ENCODE measurements at regions not wholly inside any gene's neighbourhood (a gene's known extent, or its start where the extent isn't known, plus 50 kb on each side); places are given as distances from the start of the nearest gene placed in this dataset.

GRCh38 chr11:109275931-109276330 is 146.1 kb upstream of the C11orf87 start:
- no peak for TF ChIP-seq CTCF (IDR thresholded peaks at IDR 0.05; ENCODE audit: extremely low read depth, insufficient read depth, missing control alignments)
- in situ Hi-C loops (cut with MboI; ENCODE audit: low pct_unique_long_range_greater_than_20kb, low sequenced_read_pairs, unreplicated experiment), result no loop called here
- no peak for DNase-seq (ENCODE audit: low spot score)

- DNase-seq (ENCODE audit: low spot score), result no peak
- TF ChIP-seq CTCF (IDR thresholded peaks at IDR 0.05; ENCODE audit: extremely low read depth, insufficient read depth, missing control alignments), result no peak
- in situ Hi-C loops (cut with MboI; ENCODE audit: low pct_unique_long_range_greater_than_20kb, low sequenced_read_pairs, unreplicated experiment), result no loop called here
These were observed 136.5 kb upstream of the C11orf87 start for GRCh38 chr11:109285465-109285864.

GRCh38 chr11:109291553-109291952 is 130.4 kb upstream of the C11orf87 start:
- no peak for DNase-seq (ENCODE audit: low spot score)
- in situ Hi-C loops (cut with MboI; ENCODE audit: low pct_unique_long_range_greater_than_20kb, low sequenced_read_pairs, unreplicated experiment), result no loop called here

GRCh38 chr11:109298865-109299264 is 123.1 kb upstream of the C11orf87 start:
- no peak for DNase-seq (ENCODE audit: low spot score)
- TF ChIP-seq CTCF (IDR thresholded peaks at IDR 0.05; ENCODE audit: extremely low read depth, insufficient read depth, missing control alignments), result no peak
- in situ Hi-C loops (cut with MboI; ENCODE audit: low pct_unique_long_range_greater_than_20kb, low sequenced_read_pairs, unreplicated experiment), result no loop called here

More at GRCh38 chr11:109291553-109291952, 130.4 kb upstream of the C11orf87 start:
- TF ChIP-seq CTCF (IDR thresholded peaks at IDR 0.05; ENCODE audit: extremely low read depth, insufficient read depth, missing control alignments), result no peak

GRCh38 chr11:109300211-109300610 is 121.8 kb upstream of the C11orf87 start:
- DNase-seq (ENCODE audit: low spot score), result no peak
- in situ Hi-C loops (cut with MboI; ENCODE audit: low pct_unique_long_range_greater_than_20kb, low sequenced_read_pairs, unreplicated experiment), result no loop called here
- TF ChIP-seq CTCF (IDR thresholded peaks at IDR 0.05; ENCODE audit: extremely low read depth, insufficient read depth, missing control alignments), result no peak

- no peak for TF ChIP-seq CTCF (IDR thresholded peaks at IDR 0.05; ENCODE audit: extremely low read depth, insufficient read depth, missing control alignments)
- in situ Hi-C loops (cut with MboI; ENCODE audit: low pct_unique_long_range_greater_than_20kb, low sequenced_read_pairs, unreplicated experiment), result no loop called here
These were observed 119.2 kb upstream of the C11orf87 start for GRCh38 chr11:109302591-109303334.

More at GRCh38 chr11:109302591-109303334, 119.2 kb upstream of the C11orf87 start:
- DNase-seq (ENCODE audit: low spot score), result no peak
